ENCODE measurements at regions not wholly inside any gene's neighbourhood (a gene's known extent, or its start where the extent isn't known, plus 50 kb on each side); places are given as distances from the start of the nearest gene placed in this dataset.

GRCh38 chr6:15881150-15881549, 218.3 kb upstream of the DTNBP1 start:
- intact Hi-C loops (cut with DNase I) = no loop called here
- Histone ChIP-seq H3K36me3 (replicated peaks in 1 of 2; ENCODE audit: insufficient read depth in 1 of 2, low read depth in 2 of 2) (no peaks in the 10 kb centered on the region), H3K9me3 (no peaks in the 10 kb centered on the region), H3K27me3 (no peaks in the 10 kb centered on the region), H3K4me1 (no peaks in the 10 kb centered on the region), H3K4me3 (no peak overlapping the region), H3K27ac (no peak overlapping the region)
- DNase-seq (peak in 1 of 4 donors; percentile 59), ATAC-seq (no peak)
- 51 to 80% methylated on average over 3 of the region's 3 CpGs for WGBS, 2 donors
- no peak for TF ChIP-seq POLR2A (IDR thresholded peaks at IDR 0.05)

GRCh38 chr6:15880262-15880973, 217.6 kb upstream of the DTNBP1 start:
- no peak for ATAC-seq
- Histone ChIP-seq H3K9me3 (no peaks in the 10 kb centered on the region), H3K27ac (no peak overlapping the region), H3K27me3 (no peaks in the 10 kb centered on the region), H3K4me3 (no peak overlapping the region), H3K36me3 (replicated peaks in 1 of 2; ENCODE audit: insufficient read depth in 1 of 2, low read depth in 2 of 2) (no peaks in the 10 kb centered on the region), H3K4me1 (no peaks in the 10 kb centered on the region)
- DNase-seq = no peak
- TF ChIP-seq POLR2A (IDR thresholded peaks at IDR 0.05) (no peak), CTCF (IDR thresholded peaks at IDR 0.05) (no peak)
- WGBS, 2 donors = 82 to 91% methylated on average over 4 of the region's 4 CpGs
- intact Hi-C loops (cut with DNase I) = no loop called here

- DNase-seq = peak; percentile 21 to 58 (median 52)
- ATAC-seq = no peak
- 44 to 46% methylated on average over 12 of the region's 12 CpGs for WGBS, 2 donors
- no peak overlapping the region for H3K4me3 ChIP-seq
- H3K36me3 ChIP-seq (replicated peaks in 1 of 2; ENCODE audit: insufficient read depth in 1 of 2, low read depth in 2 of 2) = no peaks in the 10 kb centered on the region
- no peaks in the 10 kb centered on the region for H3K9me3 ChIP-seq
- TF ChIP-seq CTCF (IDR thresholded peaks at IDR 0.05) (no peak), POLR2A (IDR thresholded peaks at IDR 0.05) (no peak)
- no peak overlapping the region for H3K27ac ChIP-seq
- intact Hi-C loops (cut with DNase I) = no loop called here
- H3K4me1 ChIP-seq = no peaks in the 10 kb centered on the region
- no peaks in the 10 kb centered on the region for H3K27me3 ChIP-seq
These were observed 216.8 kb upstream of the DTNBP1 start for GRCh38 chr6:15879371-15880261.

GRCh38 chr6:15877231-15877630, 214.4 kb upstream of the DTNBP1 start:
- TF ChIP-seq POLR2A (IDR thresholded peaks at IDR 0.05) = no peak
- no peak for TF ChIP-seq CTCF (IDR thresholded peaks at IDR 0.05)
- H3K36me3 ChIP-seq (replicated peaks in 1 of 2; ENCODE audit: insufficient read depth in 1 of 2, low read depth in 2 of 2) = no peaks in the 10 kb centered on the region
- no peak overlapping the region for H3K27ac ChIP-seq
- no peaks in the 10 kb centered on the region for H3K4me1 ChIP-seq
- H3K4me3 ChIP-seq = no peak overlapping the region
- ATAC-seq = no peak
- intact Hi-C loops (cut with DNase I) = no loop called here
- no peaks in the 10 kb centered on the region for H3K9me3 ChIP-seq
- no peak for DNase-seq
- H3K27me3 ChIP-seq = no peaks in the 10 kb centered on the region
- WGBS, 2 donors = 42 to 71% methylated on average over 2 of the region's 2 CpGs

- Histone ChIP-seq H3K36me3 (replicated peaks in 1 of 2; ENCODE audit: insufficient read depth in 1 of 2, low read depth in 2 of 2) (no peaks in the 10 kb centered on the region), H3K4me3 (no peak overlapping the region), H3K27me3 (no peaks in the 10 kb centered on the region), H3K4me1 (peaks cover under 1% of the 10 kb centered on the region), H3K9me3 (no peaks in the 10 kb centered on the region), H3K27ac (no peak overlapping the region)
- no peak for TF ChIP-seq CTCF (IDR thresholded peaks at IDR 0.05)
- no peak for TF ChIP-seq POLR2A (IDR thresholded peaks at IDR 0.05)
- DNase-seq (no peak), ATAC-seq (no peak)
- intact Hi-C loops (cut with DNase I) = no loop called here
- 41 to 56% methylated on average over 3 of the region's 3 CpGs for WGBS, 2 donors
These were observed 213.6 kb upstream of the DTNBP1 start for GRCh38 chr6:15876406-15876805.

All from body of pancreas (tissue), 4 donors.